Coronary artery (tissue), 2 donors: ENCODE measurements at regions not wholly inside any gene's neighbourhood (a gene's known extent, or its start where the extent isn't known, plus 50 kb on each side); places are given as distances from the start of the nearest gene placed in this dataset.

Experiments
- DNase-seq: peaks from one replicate; pipeline ENCODE4 v3.0.0-alpha.2; 2017; ENCODE audit warnings: low spot score
- H3K27ac ChIP-seq, 2 donors: fragments of 200-600 bp; sonication (generic); one replicate each; pipeline ENCODE4 v1.5.1; 2016 to 2019
- H3K4me3 ChIP-seq: fragments of 200-600 bp; sonication (generic); 2 replicates; pipeline ENCODE4 v1.5.1; 2016; ENCODE audit warnings: mild to moderate bottlenecking, moderate library complexity
- TF ChIP-seq, protein P1 (sequence below): fragments of 200-600 bp; sonication (generic); IDR thresholded peaks from one replicate; pipeline ENCODE4 v1.5.1; 2019; ENCODE audit warnings: antibody characterized with exemption

DNA sequence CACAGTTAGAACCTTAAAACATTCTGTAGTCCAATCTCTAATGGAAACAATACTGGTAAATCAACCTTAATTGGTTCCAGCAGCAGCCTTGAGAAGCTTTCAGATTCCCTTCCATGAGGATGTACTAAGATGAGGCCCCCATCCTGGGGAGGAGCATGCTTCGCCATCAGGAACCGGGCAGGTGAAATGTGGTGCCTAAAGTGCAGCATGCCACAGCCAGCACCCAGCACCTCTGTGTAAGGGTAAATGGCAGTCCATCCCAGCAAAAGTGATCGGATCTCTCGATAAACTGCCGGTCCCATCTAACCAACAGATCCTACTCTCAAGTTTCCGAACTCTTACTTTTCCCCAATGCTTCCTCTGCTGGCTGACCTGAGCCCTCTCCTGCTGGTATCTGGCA, 166.3 kb upstream of the PDE10A start:
- TF ChIP-seq, protein P1, sequence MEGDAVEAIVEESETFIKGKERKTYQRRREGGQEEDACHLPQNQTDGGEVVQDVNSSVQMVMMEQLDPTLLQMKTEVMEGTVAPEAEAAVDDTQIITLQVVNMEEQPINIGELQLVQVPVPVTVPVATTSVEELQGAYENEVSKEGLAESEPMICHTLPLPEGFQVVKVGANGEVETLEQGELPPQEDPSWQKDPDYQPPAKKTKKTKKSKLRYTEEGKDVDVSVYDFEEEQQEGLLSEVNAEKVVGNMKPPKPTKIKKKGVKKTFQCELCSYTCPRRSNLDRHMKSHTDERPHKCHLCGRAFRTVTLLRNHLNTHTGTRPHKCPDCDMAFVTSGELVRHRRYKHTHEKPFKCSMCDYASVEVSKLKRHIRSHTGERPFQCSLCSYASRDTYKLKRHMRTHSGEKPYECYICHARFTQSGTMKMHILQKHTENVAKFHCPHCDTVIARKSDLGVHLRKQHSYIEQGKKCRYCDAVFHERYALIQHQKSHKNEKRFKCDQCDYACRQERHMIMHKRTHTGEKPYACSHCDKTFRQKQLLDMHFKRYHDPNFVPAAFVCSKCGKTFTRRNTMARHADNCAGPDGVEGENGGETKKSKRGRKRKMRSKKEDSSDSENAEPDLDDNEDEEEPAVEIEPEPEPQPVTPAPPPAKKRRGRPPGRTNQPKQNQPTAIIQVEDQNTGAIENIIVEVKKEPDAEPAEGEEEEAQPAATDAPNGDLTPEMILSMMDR, result no peak
- Histone ChIP-seq H3K27ac (no peak overlapping the region), H3K4me3 (no peak overlapping the region)
- DNase-seq, result no peak

DNA sequence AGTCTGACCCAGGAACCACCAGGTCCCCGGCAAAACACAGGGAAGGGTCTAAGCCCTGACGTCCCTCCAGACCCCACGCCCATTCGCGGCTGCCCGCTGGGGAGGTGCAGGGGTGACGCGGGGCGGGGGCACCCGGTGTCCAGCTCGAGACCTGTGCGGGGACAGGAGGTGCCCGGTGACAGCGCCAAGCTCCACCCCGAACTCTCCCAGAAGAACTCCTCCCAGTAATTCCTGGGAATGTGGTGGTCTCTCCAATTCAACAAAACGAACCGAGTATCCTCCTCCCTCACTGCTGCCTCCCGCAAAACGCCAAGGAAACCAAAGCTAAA, 164.1 kb upstream of the PDE10A start:
- Histone ChIP-seq H3K27ac (no peak overlapping the region), H3K4me3 (no peak overlapping the region)
- TF ChIP-seq, protein P1, result no peak
- DNase-seq, result no peak

DNA sequence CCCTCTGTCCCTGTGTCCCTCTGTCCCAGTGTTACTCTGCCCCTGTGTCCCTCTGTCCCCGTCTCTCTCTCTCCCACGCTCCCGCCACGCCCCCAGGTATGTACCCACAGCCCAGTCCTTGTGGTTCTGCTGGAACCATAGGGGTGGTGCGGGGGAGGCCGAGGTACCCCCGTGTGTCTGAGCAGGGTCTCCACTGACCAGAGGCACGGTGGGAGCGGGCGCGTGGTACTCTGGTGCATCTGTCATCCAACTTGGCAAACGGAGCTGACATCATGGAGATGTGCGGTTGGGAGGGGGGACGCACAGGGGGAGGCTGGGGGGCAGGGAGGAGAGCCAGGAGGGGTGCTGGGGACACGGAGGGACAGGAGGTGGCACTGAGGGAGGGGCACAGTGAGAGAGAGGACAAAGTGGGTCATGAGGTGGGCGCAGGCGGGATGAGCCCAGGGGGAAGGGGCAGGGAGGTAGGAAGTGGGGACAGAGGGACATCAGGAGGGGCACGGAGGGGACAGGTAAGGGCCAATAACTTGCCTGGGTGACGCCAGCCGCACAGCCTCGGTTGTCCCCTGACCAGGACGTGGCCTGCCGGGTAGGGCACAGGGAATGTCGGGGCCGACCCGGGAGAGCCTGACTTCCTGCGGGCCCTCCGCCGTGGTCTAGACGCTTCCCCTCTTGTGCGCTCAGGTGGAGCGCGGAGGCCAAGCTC, 163.6 kb upstream of the PDE10A start:
- Histone ChIP-seq H3K4me3 (no peak overlapping the region), H3K27ac (no peak overlapping the region)
- TF ChIP-seq, protein P1, result no peak
- DNase-seq, result no peak

DNA sequence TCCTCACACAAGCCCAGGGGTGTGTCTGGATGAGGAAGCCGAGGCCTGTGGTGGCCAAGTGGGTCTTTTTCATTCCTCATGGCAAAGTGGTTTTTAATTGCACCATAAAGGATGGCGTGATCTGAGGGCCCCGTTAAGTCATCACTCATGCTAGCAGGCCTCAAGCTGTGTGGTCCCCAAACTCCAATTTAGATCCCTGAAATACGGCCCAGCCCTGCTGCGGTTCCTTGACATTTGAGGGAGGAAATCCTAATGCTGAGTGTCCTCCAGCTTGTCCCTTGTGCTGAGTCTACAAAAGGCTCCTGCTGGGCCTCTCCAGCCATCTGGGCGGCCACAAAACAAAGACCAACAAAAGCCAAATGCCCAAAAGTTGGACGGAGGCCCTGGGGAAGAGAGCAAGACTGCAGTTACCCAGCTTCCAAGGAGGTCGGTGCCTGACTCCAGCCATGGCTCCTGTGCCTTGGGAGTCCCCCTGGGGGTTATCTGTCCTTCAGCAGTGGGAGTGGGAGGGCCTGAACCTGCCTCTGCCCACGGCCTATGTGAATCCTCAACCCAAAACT, 162.3 kb upstream of the PDE10A start:
- Histone ChIP-seq H3K27ac (no peak overlapping the region), H3K4me3 (no peak overlapping the region)
- TF ChIP-seq, protein P1, result no peak
- no peak for DNase-seq

DNA sequence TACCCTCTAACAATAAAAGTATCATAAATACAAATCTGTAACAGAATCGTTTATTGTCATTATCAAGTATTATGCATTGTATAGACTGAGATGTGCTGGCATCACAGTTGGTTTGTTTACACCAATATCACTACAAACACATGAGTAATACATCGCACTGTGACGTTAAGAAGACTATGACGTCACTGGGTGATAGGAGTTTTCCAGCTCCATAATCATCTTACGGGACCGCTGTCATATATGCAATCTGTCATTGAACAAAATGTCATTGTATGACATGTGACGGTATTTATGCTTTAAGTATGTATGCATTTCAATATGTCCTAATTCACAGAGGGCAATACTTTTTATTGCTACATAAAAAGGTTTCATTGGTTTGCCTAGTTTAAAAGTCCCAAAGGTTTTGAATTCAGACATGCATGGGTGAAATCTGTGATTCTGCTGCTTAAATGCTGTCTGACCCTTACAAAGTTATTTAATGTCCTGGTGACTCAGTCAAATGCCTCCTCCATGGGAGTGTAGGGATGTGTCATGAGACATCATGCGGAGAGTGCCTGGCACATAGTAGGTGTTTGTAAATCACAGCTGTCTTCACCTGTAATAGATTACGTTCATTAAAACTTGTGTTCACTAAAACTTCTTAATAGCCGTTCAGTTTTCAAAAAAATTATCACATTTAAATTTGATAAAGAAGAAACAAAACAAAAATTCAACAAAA, 160.7 kb upstream of the PDE10A start:
- Histone ChIP-seq H3K4me3 (no peak overlapping the region), H3K27ac (no peak overlapping the region)
- no peak for DNase-seq
- TF ChIP-seq, protein P1, result no peak

DNA sequence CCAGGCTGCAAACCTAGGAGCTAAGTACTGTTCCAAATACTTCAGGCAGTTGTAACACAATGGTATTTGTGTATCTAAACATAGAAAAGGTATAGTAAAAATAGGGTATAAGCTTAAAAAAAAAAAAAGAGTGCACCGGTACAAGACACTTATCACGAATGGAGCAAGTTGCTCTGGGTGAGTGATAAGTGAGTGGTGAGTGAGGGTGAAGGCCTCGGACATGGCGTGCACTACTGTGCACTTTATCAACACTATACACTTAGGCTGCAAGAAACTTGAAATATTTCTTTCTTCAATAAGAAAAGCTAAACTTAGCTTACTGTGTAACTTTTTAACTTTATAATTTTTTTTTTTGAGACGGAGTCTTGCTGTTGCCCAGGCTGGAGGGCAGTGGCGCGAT, 159.5 kb upstream of the PDE10A start:
- DNase-seq, result no peak
- no peak overlapping the region for H3K27ac ChIP-seq
- H3K4me3 ChIP-seq, result no peak overlapping the region
- TF ChIP-seq, protein P1, result no peak

DNA sequence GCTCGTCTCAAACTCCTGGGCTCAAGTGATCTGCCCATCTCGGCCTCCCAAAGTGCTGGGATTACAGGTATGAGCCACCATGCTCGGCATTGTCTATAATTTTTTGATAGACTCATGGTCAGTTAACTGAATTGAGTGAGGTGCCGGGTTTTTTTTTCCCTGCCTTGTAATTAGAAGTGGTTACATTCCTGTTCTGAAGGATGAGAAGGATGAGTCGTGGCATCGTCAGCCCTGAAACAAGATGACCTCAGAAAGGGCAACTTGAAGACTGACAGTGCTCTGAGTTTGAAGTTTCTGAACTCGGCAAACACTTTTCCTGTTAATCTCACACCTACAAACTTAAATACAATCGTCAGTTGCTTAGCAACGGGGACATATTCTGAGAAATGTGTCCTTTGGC, 158.7 kb upstream of the PDE10A start:
- Histone ChIP-seq H3K4me3 (no peak overlapping the region), H3K27ac (no peak overlapping the region)
- no peak for DNase-seq
- TF ChIP-seq, protein P1, result no peak
